ENCODE measurements at regions not wholly inside any gene's neighbourhood (a gene's known extent, or its start where the extent isn't known, plus 50 kb on each side); places are given as distances from the start of the nearest gene placed in this dataset.

DNA sequence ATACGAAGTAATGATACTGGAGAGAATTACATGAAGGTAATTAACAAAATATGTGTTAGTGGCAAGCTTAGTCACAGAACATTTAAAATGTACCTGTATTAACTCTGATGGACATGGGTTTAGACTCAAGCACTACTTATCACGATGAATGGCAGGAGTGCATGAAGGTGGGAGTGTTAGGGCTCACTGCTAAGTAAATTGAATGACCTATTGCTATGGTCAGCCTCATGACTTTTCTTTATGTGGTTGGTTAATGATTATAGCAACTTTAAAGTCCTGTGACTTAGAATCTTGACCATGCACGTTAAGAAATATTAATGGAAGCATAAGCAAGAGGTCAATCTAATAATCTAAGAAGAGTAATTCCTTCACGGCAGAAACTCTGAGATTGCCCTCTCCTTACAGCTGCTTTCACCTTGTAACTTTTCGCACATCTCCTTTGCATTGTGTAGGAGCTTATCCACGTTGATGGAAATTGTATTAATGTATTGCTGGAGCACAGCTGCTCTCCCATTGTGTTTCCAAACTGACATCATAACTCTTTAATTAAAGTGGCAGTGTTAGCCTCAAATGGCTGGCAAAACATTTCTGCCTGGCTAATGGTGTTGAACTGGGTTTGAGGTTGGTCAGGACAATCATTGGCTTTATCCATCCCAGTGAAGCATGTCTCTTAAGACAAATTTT, 114.5 kb downstream of the RXFP2 start:
- no peaks in the 10 kb centered on the region for H3K9me3 ChIP-seq (ENCODE audit: control insufficient read depth, low read length)
- H3K4me1 ChIP-seq (ENCODE audit: control insufficient read depth, insufficient read depth, low read length), result no peaks in the 10 kb centered on the region
- no peak overlapping the region for H3K4me3 ChIP-seq (ENCODE audit: low read length)
- no peak for DNase-seq (ENCODE audit: low read depth)
- no peaks in the 10 kb centered on the region for H3K27me3 ChIP-seq (replicated peaks; ENCODE audit: control insufficient read depth, insufficient read depth, low read length)
- no peaks in the 10 kb centered on the region for H3K36me3 ChIP-seq (ENCODE audit: control insufficient read depth, insufficient read depth, low read length, severe bottlenecking)
- H3K9ac ChIP-seq (ENCODE audit: low read length), result no peak overlapping the region

GRCh38 chr13:31859571-31859970, 120.2 kb downstream of the RXFP2 start:
- Histone ChIP-seq H3K9ac (ENCODE audit: low read length) (peak overlapping the region; percentile 48), H3K4me3 (ENCODE audit: low read length) (peak overlapping the region; percentile 41), H3K9me3 (ENCODE audit: control insufficient read depth, low read length) (no peaks in the 10 kb centered on the region), H3K36me3 (ENCODE audit: control insufficient read depth, insufficient read depth, low read length, severe bottlenecking) (no peaks in the 10 kb centered on the region), H3K27me3 (replicated peaks; ENCODE audit: control insufficient read depth, insufficient read depth, low read length) (no peaks in the 10 kb centered on the region), H3K4me1 (ENCODE audit: control insufficient read depth, insufficient read depth, low read length) (peaks cover 17% of the 10 kb centered on the region)
- no peak for DNase-seq (ENCODE audit: low read depth)

DNA sequence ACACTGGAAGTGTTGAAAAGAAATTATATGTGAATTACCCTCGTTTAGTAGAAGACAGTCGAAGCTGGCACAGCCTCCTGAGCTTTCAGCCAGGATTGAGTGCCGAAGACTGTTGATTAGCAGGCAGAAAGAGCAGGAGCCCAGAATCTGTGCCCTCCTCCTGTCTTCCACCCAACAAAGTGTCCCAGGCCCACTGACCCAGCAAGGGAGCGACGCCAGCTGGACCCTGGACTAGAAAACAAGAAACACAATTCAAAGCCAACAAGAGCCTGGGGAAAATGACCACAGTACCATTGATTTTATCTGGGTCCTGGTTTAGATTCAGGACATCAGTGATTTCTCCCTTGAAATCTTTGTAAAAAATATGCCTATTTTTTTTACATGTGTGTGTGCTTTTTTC, 120.7 kb downstream of the RXFP2 start:
- peak overlapping the region; percentile 41 for H3K4me3 ChIP-seq (ENCODE audit: low read length)
- H3K36me3 ChIP-seq (ENCODE audit: control insufficient read depth, insufficient read depth, low read length, severe bottlenecking), result no peaks in the 10 kb centered on the region
- no peak for DNase-seq (ENCODE audit: low read depth)
- peak overlapping the region; percentile 48 for H3K9ac ChIP-seq (ENCODE audit: low read length)
- peaks cover 17% of the 10 kb centered on the region for H3K4me1 ChIP-seq (ENCODE audit: control insufficient read depth, insufficient read depth, low read length)
- H3K27me3 ChIP-seq (replicated peaks; ENCODE audit: control insufficient read depth, insufficient read depth, low read length), result no peaks in the 10 kb centered on the region
- no peaks in the 10 kb centered on the region for H3K9me3 ChIP-seq (ENCODE audit: control insufficient read depth, low read length)

GRCh38 chr13:31862828-31863227, 123.5 kb downstream of the RXFP2 start:
- no peaks in the 10 kb centered on the region for H3K9me3 ChIP-seq (ENCODE audit: control insufficient read depth, low read length)
- no peaks in the 10 kb centered on the region for H3K36me3 ChIP-seq (ENCODE audit: control insufficient read depth, insufficient read depth, low read length, severe bottlenecking)
- H3K4me3 ChIP-seq (ENCODE audit: low read length), result no peak overlapping the region
- peaks cover 17% of the 10 kb centered on the region for H3K4me1 ChIP-seq (ENCODE audit: control insufficient read depth, insufficient read depth, low read length)
- no peak for DNase-seq (ENCODE audit: low read depth)
- no peaks in the 10 kb centered on the region for H3K27me3 ChIP-seq (replicated peaks; ENCODE audit: control insufficient read depth, insufficient read depth, low read length)
- H3K9ac ChIP-seq (ENCODE audit: low read length), result no peak overlapping the region

DNA sequence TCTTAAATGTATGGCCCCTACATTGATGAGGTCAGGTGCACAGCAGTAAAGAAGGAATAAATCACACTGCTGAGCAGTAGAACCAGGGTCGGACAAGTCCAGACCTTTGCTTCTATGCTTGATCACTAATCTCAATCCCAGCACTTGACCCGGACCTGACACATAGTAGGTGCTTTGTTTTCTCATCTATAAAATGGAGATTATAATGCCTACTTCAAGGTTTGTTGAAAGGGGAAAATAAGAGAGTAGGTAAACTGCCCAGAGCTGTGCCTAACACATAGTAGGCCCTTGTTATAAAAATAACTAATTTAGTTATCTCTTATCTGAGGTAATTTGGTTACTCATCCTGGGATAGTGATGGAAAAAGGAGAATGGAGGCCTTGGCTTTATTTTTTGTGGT, 125.0 kb downstream of the RXFP2 start:
- no peak for DNase-seq (ENCODE audit: low read depth)
- Histone ChIP-seq H3K9me3 (ENCODE audit: control insufficient read depth, low read length) (no peaks in the 10 kb centered on the region), H3K4me1 (ENCODE audit: control insufficient read depth, insufficient read depth, low read length) (peaks cover 13% of the 10 kb centered on the region), H3K9ac (ENCODE audit: low read length) (no peak overlapping the region), H3K36me3 (ENCODE audit: control insufficient read depth, insufficient read depth, low read length, severe bottlenecking) (no peaks in the 10 kb centered on the region), H3K4me3 (ENCODE audit: low read length) (no peak overlapping the region), H3K27me3 (replicated peaks; ENCODE audit: control insufficient read depth, insufficient read depth, low read length) (no peaks in the 10 kb centered on the region)

DNA sequence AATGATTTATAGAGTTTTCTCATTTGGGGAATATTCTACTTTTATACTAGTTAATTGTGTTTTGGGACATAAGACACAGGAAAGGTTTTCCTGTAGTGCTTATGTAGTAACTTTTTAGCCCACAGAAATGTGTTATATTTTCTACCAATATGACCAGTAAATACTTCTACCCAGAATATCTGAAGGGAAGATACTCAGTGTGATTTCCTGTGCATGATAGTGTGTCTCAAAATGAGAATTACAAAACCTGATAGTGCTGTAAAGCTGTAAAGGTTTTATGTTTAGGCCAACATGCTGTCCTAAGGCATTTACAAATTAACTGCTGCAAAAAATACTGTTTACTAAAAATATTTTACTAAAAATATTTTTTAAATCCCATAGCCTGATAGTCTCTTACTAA, 126.8 kb downstream of the RXFP2 start:
- no peak for DNase-seq (ENCODE audit: low read depth)
- Histone ChIP-seq H3K9me3 (ENCODE audit: control insufficient read depth, low read length) (no peaks in the 10 kb centered on the region), H3K4me3 (ENCODE audit: low read length) (no peak overlapping the region), H3K4me1 (ENCODE audit: control insufficient read depth, insufficient read depth, low read length) (peaks cover 9% of the 10 kb centered on the region), H3K36me3 (ENCODE audit: control insufficient read depth, insufficient read depth, low read length, severe bottlenecking) (no peaks in the 10 kb centered on the region), H3K27me3 (replicated peaks; ENCODE audit: control insufficient read depth, insufficient read depth, low read length) (no peaks in the 10 kb centered on the region), H3K9ac (ENCODE audit: low read length) (no peak overlapping the region)

DNA sequence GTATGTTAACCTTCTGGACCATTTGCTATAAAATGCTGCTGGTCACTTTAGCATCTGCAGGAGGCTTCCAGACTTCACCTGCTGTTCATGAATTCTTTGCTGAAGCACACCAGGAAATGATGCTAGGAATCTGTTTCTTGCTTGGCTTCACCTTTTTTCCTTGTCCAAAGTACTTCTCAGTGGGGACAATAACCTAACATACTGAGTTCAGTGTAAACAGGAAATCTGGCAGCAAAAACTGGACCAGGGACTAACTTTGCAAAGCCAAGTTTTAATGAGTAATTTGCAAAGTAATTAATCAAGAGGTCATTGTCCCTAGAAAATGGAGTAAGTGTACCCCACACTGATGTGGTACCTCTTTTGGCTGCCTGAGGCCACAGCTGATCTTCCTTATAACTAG, 128.4 kb downstream of the RXFP2 start:
- no peaks in the 10 kb centered on the region for H3K9me3 ChIP-seq (ENCODE audit: control insufficient read depth, low read length)
- no peak for DNase-seq (ENCODE audit: low read depth)
- no peak overlapping the region for H3K9ac ChIP-seq (ENCODE audit: low read length)
- no peak overlapping the region for H3K4me3 ChIP-seq (ENCODE audit: low read length)
- peaks cover 9% of the 10 kb centered on the region for H3K4me1 ChIP-seq (ENCODE audit: control insufficient read depth, insufficient read depth, low read length)
- H3K36me3 ChIP-seq (ENCODE audit: control insufficient read depth, insufficient read depth, low read length, severe bottlenecking), result no peaks in the 10 kb centered on the region
- H3K27me3 ChIP-seq (replicated peaks; ENCODE audit: control insufficient read depth, insufficient read depth, low read length), result no peaks in the 10 kb centered on the region

- Histone ChIP-seq H3K4me3 (ENCODE audit: low read length) (no peak overlapping the region), H3K9me3 (ENCODE audit: control insufficient read depth, low read length) (no peaks in the 10 kb centered on the region), H3K9ac (ENCODE audit: low read length) (no peak overlapping the region), H3K27me3 (replicated peaks; ENCODE audit: control insufficient read depth, insufficient read depth, low read length) (no peaks in the 10 kb centered on the region), H3K36me3 (ENCODE audit: control insufficient read depth, insufficient read depth, low read length, severe bottlenecking) (no peaks in the 10 kb centered on the region), H3K4me1 (ENCODE audit: control insufficient read depth, insufficient read depth, low read length) (peaks cover 10% of the 10 kb centered on the region)
- DNase-seq (ENCODE audit: low read depth), result no peak
These were observed 130.3 kb downstream of the RXFP2 start for GRCh38 chr13:31869582-31869981.

DNA sequence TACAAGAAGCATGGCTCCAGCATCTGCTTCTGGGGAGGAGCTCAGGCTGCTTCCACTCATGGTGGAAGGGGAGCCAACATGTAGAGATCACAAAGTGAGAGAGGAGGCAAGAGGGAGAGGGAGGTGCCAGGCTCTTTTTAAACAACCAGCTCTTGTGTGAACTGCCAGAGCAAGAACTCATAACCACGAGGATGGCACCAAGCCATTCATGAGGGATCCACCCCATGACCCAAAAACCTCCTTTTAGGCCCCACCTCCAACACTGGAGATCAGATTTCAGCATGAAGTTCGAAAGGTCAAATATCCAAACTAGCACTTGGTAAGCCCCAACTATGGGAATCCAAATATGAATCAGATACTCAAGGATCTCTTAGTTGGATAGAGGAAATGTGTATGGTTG, 131.2 kb downstream of the RXFP2 start:
- no peaks in the 10 kb centered on the region for H3K27me3 ChIP-seq (replicated peaks; ENCODE audit: control insufficient read depth, insufficient read depth, low read length)
- no peaks in the 10 kb centered on the region for H3K9me3 ChIP-seq (ENCODE audit: control insufficient read depth, low read length)
- DNase-seq (ENCODE audit: low read depth), result no peak
- no peak overlapping the region for H3K4me3 ChIP-seq (ENCODE audit: low read length)
- H3K9ac ChIP-seq (ENCODE audit: low read length), result no peak overlapping the region
- peaks cover 20% of the 10 kb centered on the region for H3K4me1 ChIP-seq (ENCODE audit: control insufficient read depth, insufficient read depth, low read length)
- no peaks in the 10 kb centered on the region for H3K36me3 ChIP-seq (ENCODE audit: control insufficient read depth, insufficient read depth, low read length, severe bottlenecking)

DNA sequence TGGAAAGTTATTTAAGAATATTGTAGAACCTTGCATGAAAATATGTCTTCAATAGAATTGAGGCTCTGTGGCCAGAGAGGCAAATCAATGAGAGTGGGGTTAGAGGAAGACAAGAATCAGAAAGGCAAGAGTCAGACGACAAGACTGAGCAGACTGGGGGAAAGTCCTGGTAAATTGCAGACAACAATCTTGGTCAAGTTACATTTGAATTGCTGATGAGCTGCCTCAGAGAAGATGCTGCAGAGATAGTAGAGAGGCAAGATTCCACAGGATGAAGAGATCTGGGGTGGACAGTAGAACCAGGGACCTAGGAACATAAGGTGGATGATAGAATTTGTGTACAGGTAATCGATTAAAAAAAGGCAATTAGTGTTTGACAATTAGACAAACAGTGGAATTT, 133.8 kb downstream of the RXFP2 start:
- Histone ChIP-seq H3K4me1 (ENCODE audit: control insufficient read depth, insufficient read depth, low read length) (peaks cover 21% of the 10 kb centered on the region), H3K9ac (ENCODE audit: low read length) (no peak overlapping the region), H3K9me3 (ENCODE audit: control insufficient read depth, low read length) (no peaks in the 10 kb centered on the region), H3K4me3 (ENCODE audit: low read length) (no peak overlapping the region), H3K36me3 (ENCODE audit: control insufficient read depth, insufficient read depth, low read length, severe bottlenecking) (no peaks in the 10 kb centered on the region), H3K27me3 (replicated peaks; ENCODE audit: control insufficient read depth, insufficient read depth, low read length) (no peaks in the 10 kb centered on the region)
- no peak for DNase-seq (ENCODE audit: low read depth)

- H3K4me1 ChIP-seq (ENCODE audit: control insufficient read depth, insufficient read depth, low read length), result peaks cover 19% of the 10 kb centered on the region
- no peaks in the 10 kb centered on the region for H3K27me3 ChIP-seq (replicated peaks; ENCODE audit: control insufficient read depth, insufficient read depth, low read length)
- H3K9ac ChIP-seq (ENCODE audit: low read length), result no peak overlapping the region
- peak; percentile 82 for DNase-seq (ENCODE audit: low read depth)
- H3K9me3 ChIP-seq (ENCODE audit: control insufficient read depth, low read length), result no peaks in the 10 kb centered on the region
- no peaks in the 10 kb centered on the region for H3K36me3 ChIP-seq (ENCODE audit: control insufficient read depth, insufficient read depth, low read length, severe bottlenecking)
- no peak overlapping the region for H3K4me3 ChIP-seq (ENCODE audit: low read length)
These were observed 135.8 kb downstream of the RXFP2 start for GRCh38 chr13:31875134-31875533.

DNA sequence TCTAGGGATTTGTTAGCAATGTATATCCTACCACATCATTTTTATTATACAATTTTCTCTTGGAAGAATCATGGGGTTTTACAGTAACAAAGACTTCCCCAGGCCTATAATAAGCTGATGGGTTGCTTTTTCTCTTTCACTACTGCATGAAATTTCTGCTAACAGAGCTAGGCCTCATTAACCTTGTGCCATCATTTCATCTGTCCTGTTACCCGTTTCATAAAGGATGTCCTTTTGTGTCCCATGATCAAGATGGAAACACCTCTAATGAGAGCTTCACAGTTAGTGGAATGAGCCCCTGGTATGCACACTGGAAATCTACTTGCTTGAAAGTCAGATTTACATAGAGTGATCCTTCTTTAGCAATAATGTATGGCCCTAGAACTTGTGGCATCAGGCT, 138.7 kb downstream of the RXFP2 start:
- Histone ChIP-seq H3K9me3 (ENCODE audit: control insufficient read depth, low read length) (no peaks in the 10 kb centered on the region), H3K4me1 (ENCODE audit: control insufficient read depth, insufficient read depth, low read length) (peaks cover 36% of the 10 kb centered on the region), H3K36me3 (ENCODE audit: control insufficient read depth, insufficient read depth, low read length, severe bottlenecking) (no peaks in the 10 kb centered on the region), H3K9ac (ENCODE audit: low read length) (no peak overlapping the region), H3K27me3 (replicated peaks; ENCODE audit: control insufficient read depth, insufficient read depth, low read length) (no peaks in the 10 kb centered on the region), H3K4me3 (ENCODE audit: low read length) (no peak overlapping the region)
- DNase-seq (ENCODE audit: low read depth), result no peak

All from adipocyte (in vitro differentiated cells).